ENCODE measurements at regions not wholly inside any gene's neighbourhood (a gene's known extent, or its start where the extent isn't known, plus 50 kb on each side); places are given as distances from the start of the nearest gene placed in this dataset.

GRCh38 chr1:99110140-99111041, 105.7 kb upstream of the PLPPR5 start:
- Histone ChIP-seq H3K4me1 (ENCODE audit: control insufficient read depth, extremely low read depth, insufficient read depth, low read length) (no peaks in the 10 kb centered on the region), H3K27me3 (ENCODE audit: control insufficient read depth, insufficient read depth, low read length) (no peaks in the 10 kb centered on the region), H3K4me3 (replicated peaks in 1 of 4; ENCODE audit: control extremely low read depth in 1 of 4, insufficient read depth in 1 of 4, low read depth in 3 of 4, low read length in 4 of 4) (no peak overlapping the region), H3K79me2 (ENCODE audit: control insufficient read depth, insufficient read depth, low read length) (no peaks in the 10 kb centered on the region), H3K9me3 (ENCODE audit: control insufficient read depth, insufficient read depth, low read depth, low read length) (no peaks in the 10 kb centered on the region), H3K4me2 (ENCODE audit: extremely low read depth, insufficient read depth, low read length) (no peak overlapping the region), H3K27ac (ENCODE audit: insufficient read depth, low read length) (no peak overlapping the region), H3K36me3 (ENCODE audit: control insufficient read depth, insufficient read depth, low read length) (no peaks in the 10 kb centered on the region), H3K9ac (ENCODE audit: insufficient read depth, low read length) (no peak overlapping the region), H4K20me1 (ENCODE audit: control insufficient read depth, extremely low read depth, insufficient read depth, low read length) (no peaks in the 10 kb centered on the region), H2AFZ (ENCODE audit: low read length) (no peak overlapping the region)
- DNase-seq (ENCODE audit: low read depth in 2 of 2): no peak
- TF ChIP-seq EZH2 (IDR thresholded peaks at IDR 0.05; ENCODE audit: low read length, missing control alignments) (no peak), CTCF (conservative IDR thresholded peaks at IDR 0.05 in 1 of 2, IDR thresholded peaks at IDR 0.05 in 1 of 2; ENCODE audit: low read depth in 1 of 2, low read length in 2 of 2) (no peak)

- H3K36me3 ChIP-seq (ENCODE audit: control insufficient read depth, insufficient read depth, low read length): no peaks in the 10 kb centered on the region
- DNase-seq (ENCODE audit: low read depth in 2 of 2): peak in 1 of 2 donors; percentile 57
- H4K20me1 ChIP-seq (ENCODE audit: control insufficient read depth, extremely low read depth, insufficient read depth, low read length): no peaks in the 10 kb centered on the region
- no peaks in the 10 kb centered on the region for H3K79me2 ChIP-seq (ENCODE audit: control insufficient read depth, insufficient read depth, low read length)
- no peaks in the 10 kb centered on the region for H3K4me1 ChIP-seq (ENCODE audit: control insufficient read depth, extremely low read depth, insufficient read depth, low read length)
- H3K9ac ChIP-seq (ENCODE audit: insufficient read depth, low read length): no peak overlapping the region
- no peak overlapping the region for H3K4me3 ChIP-seq (replicated peaks in 1 of 4; ENCODE audit: control extremely low read depth in 1 of 4, insufficient read depth in 1 of 4, low read depth in 3 of 4, low read length in 4 of 4)
- H2AFZ ChIP-seq (ENCODE audit: low read length): no peak overlapping the region
- H3K4me2 ChIP-seq (ENCODE audit: extremely low read depth, insufficient read depth, low read length): no peak overlapping the region
- H3K27ac ChIP-seq (ENCODE audit: insufficient read depth, low read length): no peak overlapping the region
- no peak for TF ChIP-seq CTCF (conservative IDR thresholded peaks at IDR 0.05 in 1 of 2, IDR thresholded peaks at IDR 0.05 in 1 of 2; ENCODE audit: low read depth in 1 of 2, low read length in 2 of 2)
- no peak for TF ChIP-seq EZH2 (IDR thresholded peaks at IDR 0.05; ENCODE audit: low read length, missing control alignments)
- no peaks in the 10 kb centered on the region for H3K9me3 ChIP-seq (ENCODE audit: control insufficient read depth, insufficient read depth, low read depth, low read length)
- H3K27me3 ChIP-seq (ENCODE audit: control insufficient read depth, insufficient read depth, low read length): no peaks in the 10 kb centered on the region
Measured at GRCh38 chr1:99115231-99115630, 110.6 kb upstream of the PLPPR5 start.

GRCh38 chr1:99119188-99119587, 114.5 kb upstream of the PLPPR5 start:
- Histone ChIP-seq H3K9me3 (ENCODE audit: control insufficient read depth, insufficient read depth, low read depth, low read length) (no peaks in the 10 kb centered on the region), H3K79me2 (ENCODE audit: control insufficient read depth, insufficient read depth, low read length) (no peaks in the 10 kb centered on the region), H4K20me1 (ENCODE audit: control insufficient read depth, extremely low read depth, insufficient read depth, low read length) (no peaks in the 10 kb centered on the region), H2AFZ (ENCODE audit: low read length) (no peak overlapping the region), H3K9ac (ENCODE audit: insufficient read depth, low read length) (no peak overlapping the region), H3K4me1 (ENCODE audit: control insufficient read depth, extremely low read depth, insufficient read depth, low read length) (no peaks in the 10 kb centered on the region), H3K36me3 (ENCODE audit: control insufficient read depth, insufficient read depth, low read length) (no peaks in the 10 kb centered on the region), H3K4me3 (replicated peaks in 1 of 4; ENCODE audit: control extremely low read depth in 1 of 4, insufficient read depth in 1 of 4, low read depth in 3 of 4, low read length in 4 of 4) (no peak overlapping the region), H3K27me3 (ENCODE audit: control insufficient read depth, insufficient read depth, low read length) (no peaks in the 10 kb centered on the region), H3K27ac (ENCODE audit: insufficient read depth, low read length) (no peak overlapping the region), H3K4me2 (ENCODE audit: extremely low read depth, insufficient read depth, low read length) (no peak overlapping the region)
- TF ChIP-seq EZH2 (IDR thresholded peaks at IDR 0.05; ENCODE audit: low read length, missing control alignments) (no peak), CTCF (conservative IDR thresholded peaks at IDR 0.05 in 1 of 2, IDR thresholded peaks at IDR 0.05 in 1 of 2; ENCODE audit: low read depth in 1 of 2, low read length in 2 of 2) (no peak)
- DNase-seq (ENCODE audit: low read depth in 2 of 2): peak in 1 of 2 donors; percentile 12
